PC-3 (cell line): ENCODE measurements at regions not wholly inside any gene's neighbourhood (a gene's known extent, or its start where the extent isn't known, plus 50 kb on each side); places are given as distances from the start of the nearest gene placed in this dataset.

ENCODE experiments used
- CTCF ChIP-seq: fragments of 300-600 bp; sonication (generic); conservative IDR thresholded peaks from 2 replicates; pipeline ENCODE4 v1.5.1; 2017; ENCODE audit warnings: antibody characterized with exemption, low read depth, mild to moderate bottlenecking, low read length
- EZH2 ChIP-seq: fragments of 300-600 bp; sonication (generic); IDR thresholded peaks from one replicate; pipeline ENCODE4 v1.6.1; 2017; ENCODE audit warnings: antibody characterized with exemption, mild to moderate bottlenecking, low read length; ENCODE audit not compliant: unreplicated experiment

- TF ChIP-seq CTCF: no peak
- TF ChIP-seq EZH2: no peak
Observed at GRCh38 chr13:38542601-38543000, 144.3 kb upstream of the FREM2 start.
